ENCODE measurements at regions not wholly inside any gene's neighbourhood (a gene's known extent, or its start where the extent isn't known, plus 50 kb on each side); places are given as distances from the start of the nearest gene placed in this dataset.

GRCh38 chr2:185347445-185347844 is 391.2 kb upstream of the FSIP2 start:
- TF ChIP-seq USF2 (IDR thresholded peaks at IDR 0.05; ENCODE audit: borderline replicate concordance, low read depth, low read length) (no peak), EZH2phosphoT487 (IDR thresholded peaks at IDR 0.05; ENCODE audit: borderline replicate concordance, low read depth) (no peak), CTCF (IDR thresholded peaks at IDR 0.05) (no peak), FOXJ3 (CRISPR knock-in tag; IDR thresholded peaks at IDR 0.05) (no peak), ZBTB33 (IDR thresholded peaks at IDR 0.05; ENCODE audit: borderline replicate concordance, low read depth) (no peak), GABPA (IDR thresholded peaks at IDR 0.05; ENCODE audit: low read depth) (no peak), SIN3A (IDR thresholded peaks at IDR 0.05; ENCODE audit: borderline replicate concordance, low read depth, low read length) (no peak), POLR2AphosphoS5 (IDR thresholded peaks at IDR 0.05; ENCODE audit: low read depth, low read length) (no peak), EP300 (IDR thresholded peaks at IDR 0.05; ENCODE audit: borderline replicate concordance in 1 of 2, low read depth in 1 of 2, low read length in 1 of 2) (no peak), YY1 (IDR thresholded peaks at IDR 0.05; ENCODE audit: low read depth) (no peak)
